Right lobe of liver (tissue), 4 donors: ENCODE measurements at regions not wholly inside any gene's neighbourhood (a gene's known extent, or its start where the extent isn't known, plus 50 kb on each side); places are given as distances from the start of the nearest gene placed in this dataset.

Experiments used
- CTCF ChIP-seq, 4 donors: fragments of 200-600 bp in 3 of 4; fragments of 450-650 bp in 1 of 4; IDR thresholded peaks; one replicate each; pipeline versions ENCODE4 v1.5.1 to v1.8.0; 2016 to 2022; ENCODE audit warnings: antibody characterized with exemption in 4 of 4, mild to moderate bottlenecking in 2 of 4
- POLR2A ChIP-seq: fragments of 450-650 bp; IDR thresholded peaks from one replicate; pipeline ENCODE4 v1.6.1; 2017; ENCODE audit warnings: antibody characterized with exemption, mild to moderate bottlenecking
- donor health status: DM: no; HTN: no; CAD: no.
- donor health status: DM: no; HTN: no; CAD: no.
- donor health status: DM: no; HTN: yes; CAD: no.

DNA sequence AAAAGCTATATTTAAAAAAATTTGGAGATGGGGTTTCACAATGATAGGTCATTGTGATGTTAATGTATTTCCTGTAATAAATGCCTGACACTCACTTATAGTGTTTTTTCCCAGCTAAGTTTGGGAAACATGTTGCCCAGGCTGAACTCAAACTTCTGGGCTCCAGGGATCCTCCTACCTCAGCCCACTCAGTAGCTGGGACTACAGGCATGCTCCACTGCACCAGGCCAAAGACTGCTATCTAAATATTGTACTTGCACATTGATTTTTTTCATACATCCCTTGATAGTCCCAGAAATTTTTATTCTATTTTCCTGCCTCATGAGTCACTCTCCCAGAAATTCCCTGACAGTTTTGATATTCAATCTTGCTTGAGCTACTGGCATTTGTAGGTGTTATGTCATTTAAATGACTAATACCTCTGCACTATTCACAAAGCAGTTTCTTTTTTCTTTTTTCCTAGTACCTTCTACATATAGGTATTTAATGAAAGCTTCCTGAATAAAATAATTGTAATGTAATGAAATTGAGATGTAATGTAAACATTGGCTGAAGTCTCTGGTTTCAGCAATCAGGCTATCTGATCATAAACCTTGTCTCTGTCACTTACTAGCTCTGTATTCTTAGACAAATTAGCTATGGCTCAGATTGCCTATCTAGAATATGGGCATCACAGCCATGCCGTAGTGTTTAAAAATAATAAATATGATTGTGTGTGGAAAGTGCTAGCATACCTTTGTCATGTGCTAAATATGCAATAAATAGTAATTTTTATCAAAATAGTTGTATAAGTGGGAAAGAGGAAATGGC is 1973.0 kb upstream of the AGA start:
- TF ChIP-seq CTCF (IDR thresholded peaks at IDR 0.05) (no peak), POLR2A (no peak)
